IPS-18a (cell line): ENCODE measurements at regions not wholly inside any gene's neighbourhood (a gene's known extent, or its start where the extent isn't known, plus 50 kb on each side); places are given as distances from the start of the nearest gene placed in this dataset.

Experiments
- H3K27ac ChIP-seq: one replicate; pipeline ENCODE4 v1.5.1; 2013; ENCODE audit warnings: low read length
- H3K27me3 ChIP-seq: one replicate; pipeline ENCODE4 v1.6.1; 2013; ENCODE audit warnings: mild to moderate bottlenecking, low read length; ENCODE audit not compliant: control insufficient read depth, insufficient read depth
- H3K36me3 ChIP-seq: one replicate; pipeline ENCODE4 v1.6.1; 2013; ENCODE audit warnings: low read depth, low read length; ENCODE audit not compliant: control insufficient read depth
- H3K4me1 ChIP-seq: one replicate; pipeline ENCODE4 v1.6.1; 2013; ENCODE audit warnings: low read depth, low read length; ENCODE audit not compliant: control insufficient read depth
- H3K4me3 ChIP-seq: one replicate; pipeline ENCODE4 v1.5.1; 2013; ENCODE audit warnings: low read length
- H3K9ac ChIP-seq: one replicate; pipeline ENCODE4 v1.6.1; 2013; ENCODE audit warnings: mild to moderate bottlenecking, low read length, moderate library complexity
- H3K9me3 ChIP-seq: one replicate; pipeline ENCODE4 v1.6.1; 2013; ENCODE audit warnings: low read depth, low read length; ENCODE audit not compliant: control insufficient read depth

- no peak overlapping the region for H3K27ac ChIP-seq
- H3K4me1 ChIP-seq, result no peaks in the 10 kb centered on the region
- no peaks in the 10 kb centered on the region for H3K9me3 ChIP-seq
- no peak overlapping the region for H3K4me3 ChIP-seq
- no peaks in the 10 kb centered on the region for H3K36me3 ChIP-seq
- H3K9ac ChIP-seq, result no peak overlapping the region
- no peaks in the 10 kb centered on the region for H3K27me3 ChIP-seq
Observed at GRCh38 chr10:14407567-14407966, 76.8 kb upstream of the FRMD4A start.

- Histone ChIP-seq H3K36me3 (no peaks in the 10 kb centered on the region), H3K9me3 (no peaks in the 10 kb centered on the region), H3K9ac (no peak overlapping the region), H3K27ac (no peak overlapping the region), H3K4me1 (no peaks in the 10 kb centered on the region), H3K27me3 (no peaks in the 10 kb centered on the region), H3K4me3 (no peak overlapping the region)
Observed at GRCh38 chr10:14405076-14406065, 74.6 kb upstream of the FRMD4A start.

- no peak overlapping the region for H3K9ac ChIP-seq
- H3K9me3 ChIP-seq, result no peaks in the 10 kb centered on the region
- H3K27me3 ChIP-seq, result no peaks in the 10 kb centered on the region
- no peaks in the 10 kb centered on the region for H3K4me1 ChIP-seq
- no peaks in the 10 kb centered on the region for H3K36me3 ChIP-seq
- no peak overlapping the region for H3K27ac ChIP-seq
- H3K4me3 ChIP-seq, result no peak overlapping the region
Observed at GRCh38 chr10:14403881-14404623, 73.3 kb upstream of the FRMD4A start.

GRCh38 chr10:14403359-14403758, 72.6 kb upstream of the FRMD4A start:
- Histone ChIP-seq H3K4me3 (no peak overlapping the region), H3K27ac (no peak overlapping the region), H3K4me1 (no peaks in the 10 kb centered on the region), H3K9me3 (no peaks in the 10 kb centered on the region), H3K27me3 (no peaks in the 10 kb centered on the region), H3K9ac (no peak overlapping the region), H3K36me3 (no peaks in the 10 kb centered on the region)

- Histone ChIP-seq H3K27ac (no peak overlapping the region), H3K9ac (no peak overlapping the region)
Observed at GRCh38 chr10:14399641-14400040, 68.9 kb upstream of the FRMD4A start.

GRCh38 chr10:14397066-14397465, 66.3 kb upstream of the FRMD4A start:
- H3K4me1 ChIP-seq, result peaks cover 11% of the 10 kb centered on the region
- H3K9me3 ChIP-seq, result no peaks in the 10 kb centered on the region
- no peaks in the 10 kb centered on the region for H3K27me3 ChIP-seq
- no peak overlapping the region for H3K4me3 ChIP-seq
- H3K9ac ChIP-seq, result no peak overlapping the region
- H3K27ac ChIP-seq, result no peak overlapping the region
- H3K36me3 ChIP-seq, result no peaks in the 10 kb centered on the region

More at GRCh38 chr10:14399641-14400040, 68.9 kb upstream of the FRMD4A start:
- Histone ChIP-seq H3K36me3 (no peaks in the 10 kb centered on the region), H3K4me1 (peaks cover 5% of the 10 kb centered on the region), H3K4me3 (no peak overlapping the region), H3K9me3 (no peaks in the 10 kb centered on the region), H3K27me3 (no peaks in the 10 kb centered on the region)

GRCh38 chr10:14396411-14397048, 65.8 kb upstream of the FRMD4A start:
- Histone ChIP-seq H3K4me3 (no peak overlapping the region), H3K4me1 (peaks cover 11% of the 10 kb centered on the region), H3K36me3 (no peaks in the 10 kb centered on the region), H3K9ac (no peak overlapping the region), H3K27me3 (no peaks in the 10 kb centered on the region), H3K9me3 (no peaks in the 10 kb centered on the region), H3K27ac (no peak overlapping the region)

- Histone ChIP-seq H3K4me1 (peaks cover 11% of the 10 kb centered on the region), H3K9me3 (no peaks in the 10 kb centered on the region), H3K4me3 (no peak overlapping the region), H3K27me3 (no peaks in the 10 kb centered on the region), H3K9ac (no peak overlapping the region), H3K36me3 (no peaks in the 10 kb centered on the region), H3K27ac (no peak overlapping the region)
Observed at GRCh38 chr10:14394179-14394578, 63.5 kb upstream of the FRMD4A start.

GRCh38 chr10:14391342-14391741, 60.6 kb upstream of the FRMD4A start:
- Histone ChIP-seq H3K36me3 (no peaks in the 10 kb centered on the region), H3K4me1 (peaks cover 6% of the 10 kb centered on the region), H3K27me3 (no peaks in the 10 kb centered on the region), H3K27ac (no peak overlapping the region), H3K9ac (no peak overlapping the region), H3K9me3 (no peaks in the 10 kb centered on the region), H3K4me3 (no peak overlapping the region)

- H3K4me1 ChIP-seq, result peaks cover 6% of the 10 kb centered on the region
- H3K27me3 ChIP-seq, result no peaks in the 10 kb centered on the region
- H3K27ac ChIP-seq, result no peak overlapping the region
- no peaks in the 10 kb centered on the region for H3K9me3 ChIP-seq
- H3K36me3 ChIP-seq, result no peaks in the 10 kb centered on the region
- H3K4me3 ChIP-seq, result no peak overlapping the region
- no peak overlapping the region for H3K9ac ChIP-seq
Observed at GRCh38 chr10:14389981-14390590, 59.4 kb upstream of the FRMD4A start.
